ENCODE measurements at regions not wholly inside any gene's neighbourhood (a gene's known extent, or its start where the extent isn't known, plus 50 kb on each side); places are given as distances from the start of the nearest gene placed in this dataset.
"Not testable (repeated sequence)": the region's sequence is repeated elsewhere in the genome, so short reads cannot be mapped to it uniquely, and the experiment has no call there.

GRCh38 chr5:84709075-84709474, 324.4 kb upstream of the EDIL3 start:
- Mint-ChIP-seq H3K27me3 (no peaks in the 10 kb centered on the region), H3K9me3 (peaks cover 0 to 41% (median 7%) of the 10 kb centered on the region in 7 donors), H3K36me3 (no peaks in the 10 kb centered on the region), H3K4me3 (no peak overlapping the region), H3K27ac (no peak overlapping the region), H3K4me1 (no peaks in the 10 kb centered on the region)
- H3K9me3 ChIP-seq (ENCODE audit: control insufficient read depth in 2 of 2, low read length in 2 of 2): peaks cover 0 to under 1% of the 10 kb centered on the region in 2 experiments
- no peak for ATAC-seq (ENCODE audit: low read depth in 2 of 2)
- no peaks in the 10 kb centered on the region for H3K27me3 ChIP-seq (ENCODE audit: control insufficient read depth, insufficient read depth, low read length)
- no peak overlapping the region for H3K4me3 ChIP-seq (ENCODE audit: low read depth, low read length)
- H3K36me3 ChIP-seq (ENCODE audit: control insufficient read depth, insufficient read depth, low read length): no peaks in the 10 kb centered on the region
- H3K27ac ChIP-seq (ENCODE audit: insufficient read depth, low read length, poor library complexity, severe bottlenecking): no peak overlapping the region
- DNase-seq: no peak
- H3K4me1 ChIP-seq (ENCODE audit: control insufficient read depth, insufficient read depth, low read length, poor library complexity, severe bottlenecking): no peaks in the 10 kb centered on the region

GRCh38 chr5:84706678-84707641, 322.3 kb upstream of the EDIL3 start:
- Histone ChIP-seq H3K27ac (ENCODE audit: insufficient read depth, low read length, poor library complexity, severe bottlenecking) (no peak overlapping the region), H3K4me1 (ENCODE audit: control insufficient read depth, insufficient read depth, low read length, poor library complexity, severe bottlenecking) (no peaks in the 10 kb centered on the region), H3K27me3 (ENCODE audit: control insufficient read depth, insufficient read depth, low read length) (no peaks in the 10 kb centered on the region), H3K36me3 (ENCODE audit: control insufficient read depth, insufficient read depth, low read length) (no peaks in the 10 kb centered on the region), H3K4me3 (ENCODE audit: low read depth, low read length) (no peak overlapping the region), H3K9me3 (ENCODE audit: control insufficient read depth in 2 of 2, low read length in 2 of 2) (no peaks in the 10 kb centered on the region)
- Mint-ChIP-seq H3K36me3 (no peaks in the 10 kb centered on the region), H3K27ac (no peak overlapping the region), H3K4me1 (no peaks in the 10 kb centered on the region), H3K27me3 (no peaks in the 10 kb centered on the region), H3K4me3 (no peak overlapping the region), H3K9me3 (peaks cover 2 to 37% (median 3%) of the 10 kb centered on the region in 7 donors)
- ATAC-seq (ENCODE audit: low read depth in 2 of 2): no peak
- no peak for DNase-seq

DNA sequence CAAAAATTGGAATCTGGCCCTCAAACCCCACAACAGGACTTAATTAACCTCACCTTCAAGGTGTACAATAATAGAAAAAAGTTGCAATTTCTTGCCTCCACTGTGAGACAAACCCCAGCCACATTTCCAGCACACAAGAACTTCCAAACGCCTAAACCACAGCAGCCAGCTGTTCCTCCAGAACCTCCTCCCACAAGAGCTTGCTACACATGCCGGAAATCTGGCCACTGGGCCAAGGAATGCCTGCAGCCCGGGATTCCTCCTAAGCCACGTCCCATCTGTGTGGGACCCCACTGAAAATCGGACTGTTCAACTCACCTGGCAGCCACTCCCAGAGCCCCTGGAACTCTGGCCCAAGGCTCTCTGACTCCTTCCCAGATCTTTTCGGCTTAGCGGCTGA, 315.9 kb upstream of the EDIL3 start:
- H3K4me1 Mint-ChIP-seq; H3K27me3 ChIP-seq (ENCODE audit: control insufficient read depth, insufficient read depth, low read length); H3K4me1 ChIP-seq (ENCODE audit: control insufficient read depth, insufficient read depth, low read length, poor library complexity, severe bottlenecking); H3K27ac Mint-ChIP-seq; DNase-seq; H3K27ac ChIP-seq (ENCODE audit: insufficient read depth, low read length, poor library complexity, severe bottlenecking); H3K9me3 ChIP-seq (ENCODE audit: control insufficient read depth in 2 of 2, low read length in 2 of 2); H3K4me3 ChIP-seq (ENCODE audit: low read depth, low read length); H3K36me3 Mint-ChIP-seq; H3K4me3 Mint-ChIP-seq; H3K27me3 Mint-ChIP-seq; H3K36me3 ChIP-seq (ENCODE audit: control insufficient read depth, insufficient read depth, low read length); ATAC-seq (ENCODE audit: low read depth in 2 of 2): not testable (repeated sequence)
- H3K9me3 Mint-ChIP-seq: peaks cover 4 to 39% (median 8%) of the 10 kb centered on the region in 7 donors

GRCh38 chr5:84696651-84697050, 312.0 kb upstream of the EDIL3 start:
- no peak overlapping the region for H3K4me3 Mint-ChIP-seq
- no peaks in the 10 kb centered on the region for H3K4me1 Mint-ChIP-seq
- no peak for ATAC-seq (ENCODE audit: low read depth in 2 of 2)

GRCh38 chr5:84695330-84695729, 310.6 kb upstream of the EDIL3 start:
- Mint-ChIP-seq H3K4me1 (no peaks in the 10 kb centered on the region), H3K9me3 (peaks cover 0 to 23% (median 7%) of the 10 kb centered on the region in 7 donors), H3K36me3 (no peaks in the 10 kb centered on the region), H3K4me3 (no peak overlapping the region), H3K27ac (no peak overlapping the region), H3K27me3 (no peaks in the 10 kb centered on the region)
- ATAC-seq (ENCODE audit: low read depth in 2 of 2) (no peak), DNase-seq (no peak)
- Histone ChIP-seq H3K36me3 (ENCODE audit: control insufficient read depth, insufficient read depth, low read length) (no peaks in the 10 kb centered on the region), H3K4me3 (ENCODE audit: low read depth, low read length) (no peak overlapping the region), H3K27me3 (ENCODE audit: control insufficient read depth, insufficient read depth, low read length) (no peaks in the 10 kb centered on the region), H3K27ac (ENCODE audit: insufficient read depth, low read length, poor library complexity, severe bottlenecking) (no peak overlapping the region), H3K9me3 (ENCODE audit: control insufficient read depth in 2 of 2, low read length in 2 of 2) (peaks cover 0 to 12% of the 10 kb centered on the region in 2 experiments), H3K4me1 (ENCODE audit: control insufficient read depth, insufficient read depth, low read length, poor library complexity, severe bottlenecking) (no peaks in the 10 kb centered on the region)

More at GRCh38 chr5:84696651-84697050, 312.0 kb upstream of the EDIL3 start:
- no peak overlapping the region for H3K27ac ChIP-seq (ENCODE audit: insufficient read depth, low read length, poor library complexity, severe bottlenecking)
- H3K4me3 ChIP-seq (ENCODE audit: low read depth, low read length): no peak overlapping the region
- DNase-seq: no peak
- H3K9me3 ChIP-seq (ENCODE audit: control insufficient read depth in 2 of 2, low read length in 2 of 2): peaks cover 0 to 12% of the 10 kb centered on the region in 2 experiments
- no peaks in the 10 kb centered on the region for H3K36me3 ChIP-seq (ENCODE audit: control insufficient read depth, insufficient read depth, low read length)
- no peak overlapping the region for H3K27ac Mint-ChIP-seq
- H3K4me1 ChIP-seq (ENCODE audit: control insufficient read depth, insufficient read depth, low read length, poor library complexity, severe bottlenecking): no peaks in the 10 kb centered on the region
- no peaks in the 10 kb centered on the region for H3K36me3 Mint-ChIP-seq
- H3K27me3 Mint-ChIP-seq: no peaks in the 10 kb centered on the region
- peaks cover 0 to 26% (median 8%) of the 10 kb centered on the region in 7 donors for H3K9me3 Mint-ChIP-seq
- H3K27me3 ChIP-seq (ENCODE audit: control insufficient read depth, insufficient read depth, low read length): no peaks in the 10 kb centered on the region

DNA sequence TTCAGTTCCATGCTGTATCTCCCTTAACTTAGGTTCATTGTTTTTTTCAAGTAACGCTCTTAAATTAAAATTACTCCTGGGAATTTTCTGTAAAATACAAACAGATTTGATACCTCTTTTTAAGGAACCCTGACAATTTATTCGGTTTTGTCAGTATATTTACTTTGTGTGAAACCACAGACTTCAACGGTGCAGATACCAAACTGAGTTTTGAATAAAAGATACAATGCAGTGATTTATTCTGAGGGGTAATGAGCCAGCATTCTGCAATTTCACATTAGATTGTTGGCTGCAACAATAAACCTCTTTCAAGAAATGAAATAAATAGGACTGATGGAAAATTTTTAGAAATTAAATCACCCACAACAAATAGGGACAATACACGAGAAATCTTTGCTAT, 308.6 kb upstream of the EDIL3 start:
- H3K27ac Mint-ChIP-seq: no peak overlapping the region
- Histone ChIP-seq H3K27ac (ENCODE audit: insufficient read depth, low read length, poor library complexity, severe bottlenecking) (no peak overlapping the region), H3K27me3 (ENCODE audit: control insufficient read depth, insufficient read depth, low read length) (no peaks in the 10 kb centered on the region), H3K36me3 (ENCODE audit: control insufficient read depth, insufficient read depth, low read length) (no peaks in the 10 kb centered on the region), H3K9me3 (ENCODE audit: control insufficient read depth in 2 of 2, low read length in 2 of 2) (peaks cover 0 to 12% of the 10 kb centered on the region in 2 experiments), H3K4me3 (ENCODE audit: low read depth, low read length) (no peak overlapping the region), H3K4me1 (ENCODE audit: control insufficient read depth, insufficient read depth, low read length, poor library complexity, severe bottlenecking) (no peaks in the 10 kb centered on the region)
- H3K36me3 Mint-ChIP-seq: no peaks in the 10 kb centered on the region
- DNase-seq (no peak), ATAC-seq (ENCODE audit: low read depth in 2 of 2) (no peak)
- no peaks in the 10 kb centered on the region for H3K27me3 Mint-ChIP-seq
- no peak overlapping the region for H3K4me3 Mint-ChIP-seq
- H3K9me3 Mint-ChIP-seq: peaks cover 0 to 20% (median 5%) of the 10 kb centered on the region in 7 donors
- no peaks in the 10 kb centered on the region for H3K4me1 Mint-ChIP-seq

GRCh38 chr5:84688566-84688965, 303.9 kb upstream of the EDIL3 start:
- Histone ChIP-seq H3K4me1 (ENCODE audit: control insufficient read depth, insufficient read depth, low read length, poor library complexity, severe bottlenecking) (no peaks in the 10 kb centered on the region), H3K27ac (ENCODE audit: insufficient read depth, low read length, poor library complexity, severe bottlenecking) (no peak overlapping the region), H3K27me3 (ENCODE audit: control insufficient read depth, insufficient read depth, low read length) (no peaks in the 10 kb centered on the region), H3K4me3 (ENCODE audit: low read depth, low read length) (no peak overlapping the region), H3K36me3 (ENCODE audit: control insufficient read depth, insufficient read depth, low read length) (no peaks in the 10 kb centered on the region), H3K9me3 (ENCODE audit: control insufficient read depth in 2 of 2, low read length in 2 of 2) (no peaks in the 10 kb centered on the region)
- H3K27ac Mint-ChIP-seq: no peak overlapping the region
- no peaks in the 10 kb centered on the region for H3K27me3 Mint-ChIP-seq
- H3K9me3 Mint-ChIP-seq: peaks cover 0 to 10% (median 8%) of the 10 kb centered on the region in 7 donors
- H3K36me3 Mint-ChIP-seq: no peaks in the 10 kb centered on the region
- no peaks in the 10 kb centered on the region for H3K4me1 Mint-ChIP-seq
- H3K4me3 Mint-ChIP-seq: no peak overlapping the region
- ATAC-seq (ENCODE audit: low read depth in 2 of 2) (no peak), DNase-seq (no peak)
